ENCODE measurements at regions not wholly inside any gene's neighbourhood (a gene's known extent, or its start where the extent isn't known, plus 50 kb on each side); places are given as distances from the start of the nearest gene placed in this dataset.

- TF ChIP-seq, protein P1, sequence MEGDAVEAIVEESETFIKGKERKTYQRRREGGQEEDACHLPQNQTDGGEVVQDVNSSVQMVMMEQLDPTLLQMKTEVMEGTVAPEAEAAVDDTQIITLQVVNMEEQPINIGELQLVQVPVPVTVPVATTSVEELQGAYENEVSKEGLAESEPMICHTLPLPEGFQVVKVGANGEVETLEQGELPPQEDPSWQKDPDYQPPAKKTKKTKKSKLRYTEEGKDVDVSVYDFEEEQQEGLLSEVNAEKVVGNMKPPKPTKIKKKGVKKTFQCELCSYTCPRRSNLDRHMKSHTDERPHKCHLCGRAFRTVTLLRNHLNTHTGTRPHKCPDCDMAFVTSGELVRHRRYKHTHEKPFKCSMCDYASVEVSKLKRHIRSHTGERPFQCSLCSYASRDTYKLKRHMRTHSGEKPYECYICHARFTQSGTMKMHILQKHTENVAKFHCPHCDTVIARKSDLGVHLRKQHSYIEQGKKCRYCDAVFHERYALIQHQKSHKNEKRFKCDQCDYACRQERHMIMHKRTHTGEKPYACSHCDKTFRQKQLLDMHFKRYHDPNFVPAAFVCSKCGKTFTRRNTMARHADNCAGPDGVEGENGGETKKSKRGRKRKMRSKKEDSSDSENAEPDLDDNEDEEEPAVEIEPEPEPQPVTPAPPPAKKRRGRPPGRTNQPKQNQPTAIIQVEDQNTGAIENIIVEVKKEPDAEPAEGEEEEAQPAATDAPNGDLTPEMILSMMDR (IDR thresholded peaks at IDR 0.05), result no peak
- intact Hi-C loops (cut with DNase I, micrococcal nuclease), result loop anchor here (10.0 kb wide), 1 partner anchor 175 kb away; the partner anchor contains the start of gene ARHGEF3 (in 2 of the 2)
- H3K36me3 ChIP-seq (ENCODE audit: low read depth), result no peaks in the 10 kb centered on the region
- no peak for ATAC-seq
- DNase-seq, result no peak
- no peaks in the 10 kb centered on the region for H3K9me3 ChIP-seq
- no peak overlapping the region for H3K4me3 ChIP-seq
- no peaks in the 10 kb centered on the region for H3K4me1 ChIP-seq (ENCODE audit: low read depth)
Observed at GRCh38 chr3:56980243-56980642, 80.2 kb upstream of the SPATA12 start.

GRCh38 chr3:56979791-56980190 is 80.7 kb upstream of the SPATA12 start:
- TF ChIP-seq, protein P1 (IDR thresholded peaks at IDR 0.05), result no peak
- ATAC-seq (no peak), DNase-seq (no peak)
- Histone ChIP-seq H3K4me1 (ENCODE audit: low read depth) (no peaks in the 10 kb centered on the region), H3K36me3 (ENCODE audit: low read depth) (no peaks in the 10 kb centered on the region), H3K9me3 (no peaks in the 10 kb centered on the region), H3K4me3 (no peak overlapping the region)
- intact Hi-C loops (cut with DNase I, micrococcal nuclease), result loop anchor here (10.0 kb wide), 1 partner anchor 175 kb away; the partner anchor contains the start of gene ARHGEF3 (in 2 of the 2)

DNA sequence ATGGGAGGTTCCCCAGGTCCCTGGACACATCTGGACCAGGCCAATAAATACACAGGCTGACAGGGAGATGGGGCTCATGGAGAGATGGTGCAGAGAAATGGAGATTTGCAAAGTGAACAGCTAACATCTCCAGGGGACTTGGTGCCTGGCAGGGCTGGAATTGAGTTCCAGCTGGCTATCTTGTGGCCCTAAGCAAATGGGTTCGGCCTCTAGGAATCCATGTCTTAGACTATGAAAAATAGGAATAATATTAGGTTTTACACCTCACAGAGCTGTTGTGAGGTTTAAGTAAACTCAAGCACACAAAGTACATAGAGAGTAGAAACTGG is 82.9 kb upstream of the SPATA12 start:
- H3K36me3 ChIP-seq (ENCODE audit: low read depth), result no peaks in the 10 kb centered on the region
- ATAC-seq, result no peak
- intact Hi-C loops (cut with DNase I, micrococcal nuclease), result no loop called here
- TF ChIP-seq, protein P1 (IDR thresholded peaks at IDR 0.05), result no peak
- no peak overlapping the region for H3K4me3 ChIP-seq
- DNase-seq, result no peak
- no peaks in the 10 kb centered on the region for H3K9me3 ChIP-seq
- no peaks in the 10 kb centered on the region for H3K4me1 ChIP-seq (ENCODE audit: low read depth)

- DNase-seq (no peak), ATAC-seq (peak; percentile 19)
- Histone ChIP-seq H3K4me3 (no peak overlapping the region), H3K4me1 (ENCODE audit: low read depth) (no peaks in the 10 kb centered on the region), H3K36me3 (ENCODE audit: low read depth) (no peaks in the 10 kb centered on the region), H3K9me3 (no peaks in the 10 kb centered on the region)
- TF ChIP-seq, protein P1 (IDR thresholded peaks at IDR 0.05), result no peak
- intact Hi-C loops (cut with DNase I, micrococcal nuclease), result no loop called here
Observed at GRCh38 chr3:56976651-56977560, 83.6 kb upstream of the SPATA12 start.

DNA sequence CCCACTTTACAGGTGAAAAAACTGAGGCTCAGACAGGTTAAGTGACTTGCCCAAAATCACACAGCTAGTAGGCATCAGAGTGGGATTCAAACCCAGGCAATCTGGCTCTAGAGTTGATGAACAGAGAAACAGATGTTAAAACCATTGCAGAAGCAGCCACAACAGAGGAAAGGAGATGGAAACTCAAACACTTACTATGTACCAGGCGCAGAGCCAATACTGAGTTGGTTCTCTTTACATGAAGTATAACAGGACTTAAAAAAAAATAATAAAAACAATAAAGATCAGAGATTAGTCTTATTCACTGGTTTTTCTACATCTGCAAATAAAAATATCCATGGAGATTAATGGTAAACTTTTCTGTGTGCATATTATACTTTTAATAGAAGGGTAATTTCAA is 84.9 kb upstream of the SPATA12 start:
- Histone ChIP-seq H3K36me3 (ENCODE audit: low read depth) (no peaks in the 10 kb centered on the region), H3K4me1 (ENCODE audit: low read depth) (no peaks in the 10 kb centered on the region), H3K4me3 (no peak overlapping the region), H3K9me3 (no peaks in the 10 kb centered on the region)
- TF ChIP-seq, protein P1 (IDR thresholded peaks at IDR 0.05), result no peak
- ATAC-seq (no peak), DNase-seq (no peak)
- intact Hi-C loops (cut with DNase I, micrococcal nuclease), result no loop called here

Data from mucosa of descending colon (tissue), 3 donors.